Kasumi-1 (cell line): ENCODE measurements at regions not wholly inside any gene's neighbourhood (a gene's known extent, or its start where the extent isn't known, plus 50 kb on each side); places are given as distances from the start of the nearest gene placed in this dataset.

Source experiments
- DNase-seq, 2 experiments: peaks; one replicate each; lab custom pipeline; 2025; lab: John Stamatoyannopoulos, UW

DNA sequence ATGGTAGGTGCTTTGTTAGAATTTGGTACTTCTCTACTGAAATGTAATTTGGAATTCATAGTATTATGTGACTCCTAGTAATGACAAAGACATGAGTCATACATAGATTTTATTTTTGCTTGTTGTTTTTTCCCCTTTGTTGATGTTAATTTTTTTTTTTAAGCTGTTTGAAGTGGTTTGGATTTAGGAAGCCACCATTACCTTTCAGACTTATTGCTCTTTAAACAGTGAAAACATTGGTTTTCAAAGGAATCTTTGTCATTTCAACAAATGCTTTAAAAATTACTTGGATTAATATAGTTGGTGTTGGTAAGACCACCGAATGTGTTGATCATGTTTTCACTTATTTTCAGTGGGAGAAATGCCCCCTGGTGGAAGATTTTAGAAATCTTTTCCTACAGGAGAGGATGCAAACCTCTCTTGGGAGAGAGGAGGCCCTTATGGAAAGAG, 170.1 kb upstream of the PITX1 start:
- peak; percentile 13 to 20 for DNase-seq

DNA sequence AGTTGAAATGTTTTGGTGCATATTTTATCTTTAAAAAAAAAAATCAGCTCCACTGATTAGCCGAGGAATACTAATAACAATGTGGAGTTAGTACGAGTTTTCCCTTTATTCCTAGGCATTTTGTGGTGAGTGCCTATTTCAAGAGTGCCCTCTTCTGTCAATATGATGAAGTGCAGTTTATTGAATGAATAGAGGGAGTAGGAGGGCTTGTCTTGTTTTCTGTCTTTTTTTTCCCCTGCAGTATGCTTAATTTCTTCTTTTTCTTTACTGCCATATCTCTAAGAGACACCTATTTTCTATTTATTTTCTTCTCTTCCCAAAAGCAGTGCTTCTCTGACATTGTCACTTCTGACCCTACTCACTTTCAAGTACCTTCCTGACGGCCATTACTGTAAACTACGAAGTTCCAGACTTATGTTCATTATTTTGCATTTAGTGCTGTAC, 169.6 kb upstream of the PITX1 start:
- DNase-seq = peak; percentile 56 to 66

DNA sequence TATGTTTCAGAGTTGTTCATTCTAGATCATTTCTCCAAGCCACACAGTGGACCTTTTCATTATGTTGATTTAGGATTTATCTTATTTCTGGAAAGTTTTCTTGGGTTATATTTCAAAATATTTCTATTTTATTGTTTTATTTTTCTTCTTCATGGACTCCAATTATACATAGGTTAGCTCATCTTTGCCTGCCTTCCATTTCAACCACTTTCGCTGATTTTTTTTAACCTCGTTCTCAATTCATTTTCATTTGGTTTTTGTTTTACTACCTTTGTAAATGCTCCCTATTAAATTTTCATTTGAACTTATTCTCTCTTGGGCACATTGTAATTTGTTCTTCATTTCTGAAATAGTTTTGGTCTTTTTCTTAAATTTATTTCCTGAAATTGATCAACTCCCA, 169.0 kb upstream of the PITX1 start:
- no peak for DNase-seq

DNA sequence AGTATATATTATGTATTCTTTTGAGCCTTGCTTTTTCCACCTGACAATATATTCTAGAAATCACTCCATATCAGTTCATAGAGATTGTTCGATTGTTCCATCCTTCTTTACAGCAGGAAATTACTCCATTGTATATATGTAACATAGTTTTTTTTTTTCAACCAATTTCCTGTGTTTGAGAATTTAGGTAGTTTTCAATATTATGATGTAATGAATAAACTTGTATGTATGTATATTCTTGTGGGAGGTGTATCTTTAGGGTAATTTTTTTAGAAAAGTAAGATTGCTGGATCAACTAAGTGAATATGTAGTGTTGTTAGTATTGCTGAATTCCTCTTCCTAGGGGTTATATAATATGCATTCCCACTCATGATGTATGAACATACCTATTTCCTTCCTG, 165.9 kb upstream of the PITX1 start:
- no peak for DNase-seq

GRCh38 chr5:135196483-135196882, 162.5 kb upstream of the PITX1 start:
- no peak for DNase-seq

- no peak for DNase-seq
Observed at GRCh38 chr5:135195270-135195608, 161.2 kb upstream of the PITX1 start.

DNA sequence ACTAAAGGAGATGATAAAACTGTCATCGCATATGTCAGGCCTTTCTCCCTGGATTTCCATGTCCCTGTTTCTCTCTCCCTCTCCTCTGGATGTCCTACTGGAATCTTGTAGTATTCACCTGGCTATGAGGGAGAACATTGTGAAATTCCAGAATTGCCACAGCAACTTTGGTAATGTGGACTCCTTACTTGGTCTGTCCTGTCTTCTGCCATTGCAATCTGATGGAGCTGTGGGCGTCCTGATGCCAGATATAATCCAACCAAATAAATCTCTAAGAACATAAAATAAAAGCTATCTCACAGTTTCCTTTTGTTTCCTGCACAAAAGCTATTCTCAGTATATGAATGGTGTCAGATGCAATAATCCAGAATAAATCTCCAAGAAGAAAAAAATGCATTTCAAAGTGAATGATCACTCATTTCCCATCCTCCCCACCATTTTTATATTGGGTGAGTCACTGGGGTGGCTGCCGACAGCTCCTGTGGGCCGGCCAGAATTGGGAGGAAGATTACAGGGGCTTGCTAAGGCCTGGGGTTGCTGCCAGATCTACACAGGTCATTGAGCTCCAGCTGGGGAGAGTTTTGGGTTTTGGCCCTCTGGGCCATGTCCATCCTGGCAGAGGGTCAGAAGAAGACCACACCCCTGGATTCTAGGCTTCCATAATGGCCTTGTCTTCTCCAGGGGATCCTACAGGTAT, 160.7 kb upstream of the PITX1 start:
- no peak for DNase-seq

DNA sequence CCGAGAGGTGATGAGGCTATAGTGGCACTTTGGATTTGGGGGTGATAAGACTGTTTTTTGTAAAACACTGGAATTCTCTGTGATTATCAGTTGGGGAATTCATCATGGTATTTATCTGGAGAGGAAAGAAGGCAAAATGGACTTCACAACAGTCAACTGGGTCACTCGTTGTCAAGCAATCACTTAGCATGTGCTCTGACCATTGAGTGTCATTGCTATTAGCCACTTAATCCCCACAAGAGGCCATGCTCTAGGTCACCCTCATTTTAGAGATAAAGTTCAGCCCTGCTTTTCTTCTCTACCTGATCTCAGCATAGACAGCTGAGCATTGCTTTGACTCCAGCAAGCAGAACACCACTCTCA, 160.1 kb upstream of the PITX1 start:
- DNase-seq = no peak

GRCh38 chr5:135193213-135194125, 159.4 kb upstream of the PITX1 start:
- no peak for DNase-seq

DNA sequence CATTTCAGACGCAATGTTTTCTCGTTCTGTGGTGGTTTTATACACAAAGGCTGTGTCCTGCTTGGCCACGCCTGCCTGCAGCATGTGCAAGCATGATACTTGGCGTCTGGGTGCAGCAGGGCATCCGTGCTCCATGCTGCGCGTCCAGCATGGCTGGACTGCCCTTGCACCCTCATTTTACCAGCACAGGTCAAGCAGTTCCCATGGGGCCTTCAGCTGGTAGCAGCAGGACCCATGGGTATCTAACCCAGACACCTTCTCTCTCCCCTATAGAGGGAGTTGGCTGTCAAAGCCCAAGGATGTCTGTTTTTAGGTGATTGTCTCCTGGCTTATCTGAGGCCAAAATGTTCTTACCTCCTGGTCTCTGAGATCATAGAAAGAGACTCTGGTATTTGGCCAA, 158.3 kb upstream of the PITX1 start:
- DNase-seq = no peak

- peak; percentile 57 to 67 for DNase-seq
Observed at GRCh38 chr5:135191084-135191826, 157.2 kb upstream of the PITX1 start.

DNA sequence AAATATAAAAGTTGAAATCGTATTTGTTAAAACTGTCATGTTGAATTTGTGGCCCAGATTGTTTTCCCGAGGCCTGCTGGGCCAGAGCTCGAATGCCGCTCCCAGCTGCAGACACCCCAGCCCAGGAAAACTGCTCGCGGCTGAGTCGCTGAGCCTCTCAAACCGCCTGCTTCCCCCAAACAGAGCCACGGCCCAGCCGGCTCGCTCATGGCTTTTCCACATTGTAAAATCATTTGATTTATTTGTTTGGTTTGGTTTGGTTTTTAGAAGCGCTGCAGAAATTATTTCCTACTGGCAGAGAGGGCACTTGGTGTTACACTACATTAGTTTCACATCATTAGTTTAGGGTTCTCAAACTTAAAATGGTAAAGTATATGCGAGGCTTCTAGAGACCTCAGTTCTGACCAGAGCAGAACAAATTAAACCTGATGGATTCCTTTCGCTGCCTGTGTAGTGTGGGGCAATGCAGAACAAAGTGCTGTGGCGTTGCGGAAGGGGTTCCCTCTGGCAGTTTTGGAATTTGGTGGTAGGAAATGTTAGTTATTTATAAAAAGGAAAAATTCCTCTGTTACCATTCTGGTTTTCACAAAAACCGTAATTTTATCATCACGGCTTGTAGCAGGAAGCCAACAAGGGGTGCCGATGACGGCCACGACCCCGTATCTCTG, 156.5 kb upstream of the PITX1 start:
- no peak for DNase-seq

DNA sequence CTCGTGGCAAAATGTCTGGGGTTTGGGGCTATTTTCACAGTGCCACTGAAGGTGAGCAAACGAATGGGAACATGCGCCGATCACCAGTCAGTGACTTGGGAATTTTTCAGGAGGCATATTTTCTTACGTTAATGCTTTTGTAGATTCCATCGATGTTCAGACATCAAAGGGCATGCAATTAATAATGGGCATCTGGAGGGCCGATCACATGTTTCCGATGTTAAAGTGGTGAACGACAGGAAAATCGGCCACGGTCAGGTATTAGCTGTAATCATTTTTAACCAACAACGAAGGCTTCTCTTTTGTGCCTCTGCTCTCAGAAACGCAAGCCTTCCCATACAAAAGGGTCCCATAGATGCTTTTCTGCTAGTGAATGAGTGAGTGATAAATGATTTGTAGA, 155.0 kb upstream of the PITX1 start:
- DNase-seq = no peak

DNA sequence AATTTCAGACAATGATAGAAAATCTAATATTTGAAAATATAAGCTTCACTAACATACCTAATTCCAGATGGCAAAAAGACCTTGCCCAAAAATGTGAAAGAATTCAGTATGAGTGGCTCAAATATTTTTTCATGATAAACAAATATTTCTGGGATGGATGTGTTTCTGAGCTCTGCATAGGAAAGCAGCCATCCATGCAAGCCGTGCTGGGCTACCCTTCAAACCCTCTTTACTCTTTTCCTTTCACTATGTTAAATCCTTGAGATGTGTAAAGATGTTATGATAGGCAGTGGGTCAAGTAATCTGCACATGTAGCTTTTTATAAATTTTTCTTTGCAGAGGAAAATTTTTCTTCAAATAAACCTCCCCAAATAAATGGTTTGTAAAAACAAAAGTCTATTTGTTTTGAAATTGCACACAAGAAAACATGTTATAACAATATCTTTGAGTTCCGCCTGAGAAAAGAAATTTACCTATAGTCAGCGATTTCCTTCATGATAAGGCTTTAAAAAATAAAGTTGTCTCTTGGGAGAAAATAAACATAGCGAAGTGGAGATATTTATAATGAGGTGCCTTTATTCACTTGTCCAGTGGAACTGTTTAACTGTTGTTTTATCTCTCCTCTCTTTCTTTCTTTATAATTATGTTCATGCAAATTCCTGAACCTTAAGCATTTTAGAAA, 154.3 kb upstream of the PITX1 start:
- DNase-seq = no peak

DNA sequence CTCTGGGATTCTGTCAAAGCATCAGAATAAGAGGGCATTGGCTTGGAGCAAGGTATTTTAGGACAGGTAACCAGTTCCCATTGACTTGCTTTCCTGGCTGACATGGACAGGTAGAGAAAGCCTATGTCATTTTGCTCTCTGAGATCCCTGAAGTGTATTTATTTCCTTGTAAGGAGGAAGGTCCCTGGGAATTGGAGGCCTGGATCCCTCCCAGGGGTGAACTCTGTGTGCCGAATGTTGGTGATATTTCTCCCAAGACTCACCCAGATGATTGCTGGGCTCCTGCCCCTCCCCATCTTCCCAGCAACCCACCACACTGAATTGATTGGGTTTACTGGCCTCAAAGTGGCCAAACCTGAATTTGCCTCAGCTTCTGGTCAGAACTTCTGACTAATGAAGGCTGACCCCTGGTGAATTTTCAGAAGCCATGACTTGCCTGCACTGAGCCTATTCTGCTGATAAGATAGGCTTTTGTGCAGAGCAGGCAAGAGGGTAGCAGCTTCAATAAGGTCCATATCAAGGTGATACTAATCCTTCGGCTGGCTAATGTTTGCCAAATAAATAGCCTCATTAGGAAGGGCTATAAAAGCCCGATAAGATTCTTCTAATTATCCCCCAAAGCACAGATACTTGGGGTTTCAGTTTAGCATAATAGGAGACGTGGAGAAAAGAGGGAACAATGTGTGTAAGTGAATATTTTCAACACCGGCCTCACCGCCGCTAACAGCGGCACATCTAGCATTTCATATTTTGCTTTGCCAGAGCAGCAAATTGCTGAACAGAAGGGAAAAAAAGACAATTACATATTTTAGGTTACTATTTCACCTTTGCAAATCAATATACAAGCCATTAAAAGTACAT, 152.9 kb upstream of the PITX1 start:
- DNase-seq = no peak

DNA sequence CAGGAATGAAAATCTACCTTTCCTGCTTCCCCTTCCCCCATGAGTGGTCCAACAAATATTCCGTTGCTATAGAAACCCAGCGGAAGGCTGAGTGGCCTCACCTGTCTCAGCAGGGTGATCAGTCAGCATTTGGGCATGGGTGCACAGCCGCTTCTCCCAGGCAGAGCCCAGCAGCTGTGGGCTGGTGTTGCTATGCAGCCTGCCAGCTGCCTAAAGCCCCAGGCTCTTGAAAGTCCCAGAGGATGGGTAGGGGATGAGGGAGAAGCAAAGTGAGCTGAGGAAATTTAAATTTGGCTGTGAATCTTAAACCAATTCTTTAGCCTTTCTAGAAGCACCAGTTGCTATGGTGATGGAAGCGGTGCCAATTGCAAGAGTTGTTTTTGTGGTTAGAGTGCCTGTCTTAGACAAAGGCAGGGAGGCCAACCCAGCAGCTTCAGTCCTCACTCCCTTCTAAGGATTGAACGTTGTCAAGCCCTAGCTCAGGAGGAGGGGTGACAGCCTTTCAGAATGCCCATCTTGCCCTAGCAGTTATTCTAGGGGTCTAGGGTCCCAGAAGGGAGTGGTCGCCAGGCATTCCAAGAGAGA, 151.5 kb upstream of the PITX1 start:
- DNase-seq = no peak

GRCh38 chr5:135184646-135185045, 150.6 kb upstream of the PITX1 start:
- DNase-seq = no peak

GRCh38 chr5:135183464-135183863, 149.4 kb upstream of the PITX1 start:
- no peak for DNase-seq

DNA sequence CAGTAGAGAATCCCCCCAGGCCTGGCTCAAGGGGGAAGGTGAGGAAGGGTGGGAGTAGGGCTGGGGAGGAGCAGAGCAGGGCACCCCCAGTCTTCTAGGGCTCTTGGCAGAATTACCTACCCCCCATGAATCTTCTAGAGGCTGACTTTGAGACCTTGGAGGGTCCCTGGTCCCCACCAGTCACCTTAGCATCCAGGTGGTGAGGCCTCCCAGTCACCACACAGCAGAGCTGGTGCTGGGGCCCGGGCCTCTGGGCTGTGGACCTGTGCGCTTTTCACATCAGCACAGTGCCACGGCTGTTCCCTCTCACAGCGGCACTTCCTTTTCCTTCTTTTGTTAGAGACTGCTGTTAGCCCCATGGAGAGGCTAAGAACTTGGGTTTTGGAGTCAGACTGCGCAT, 148.6 kb upstream of the PITX1 start:
- no peak for DNase-seq

- DNase-seq = no peak
Observed at GRCh38 chr5:135181653-135182052, 147.6 kb upstream of the PITX1 start.
